ENCODE measurements at regions not wholly inside any gene's neighbourhood (a gene's known extent, or its start where the extent isn't known, plus 50 kb on each side); places are given as distances from the start of the nearest gene placed in this dataset.

DNA sequence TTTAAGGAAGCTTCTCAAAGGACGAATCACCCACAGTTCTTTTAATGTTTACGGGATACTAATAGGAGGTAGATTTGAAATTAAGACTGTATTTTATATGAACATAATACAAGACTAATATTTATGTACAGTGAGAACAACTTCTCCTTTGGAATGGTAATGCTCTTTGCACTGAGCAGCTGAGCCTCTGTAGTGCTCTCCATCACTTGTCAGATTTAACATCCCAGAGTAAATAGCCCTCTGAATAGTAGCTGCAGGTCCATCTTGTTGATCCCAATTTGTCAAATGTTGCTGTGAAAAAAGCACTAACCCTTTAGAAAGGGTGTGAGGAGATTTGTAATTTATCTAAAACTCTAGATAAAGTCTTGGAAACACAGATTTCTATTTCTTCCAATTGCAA is 351.4 kb upstream of the KCNMB2 start:
- H2BK20ac ChIP-seq (ENCODE audit: low read length): no peak overlapping the region
- H4K91ac ChIP-seq (replicated peaks; ENCODE audit: insufficient read length, low read length): no peak overlapping the region
- H3K14ac ChIP-seq (ENCODE audit: insufficient read length): no peak overlapping the region
- H4K20me1 ChIP-seq (replicated peaks in 1 of 2; ENCODE audit: control insufficient read depth in 1 of 2, insufficient read depth in 2 of 2, low read length in 2 of 2): no peaks in the 10 kb centered on the region
- H3K9me3 ChIP-seq (ENCODE audit: insufficient read depth in 2 of 2, low read depth in 1 of 2, low read length in 1 of 2): no peaks in the 10 kb centered on the region
- no peak for FAIRE-seq
- no peak overlapping the region for H3K27ac ChIP-seq (ENCODE audit: low read depth, low read length)
- no peak overlapping the region for H3K9ac ChIP-seq (replicated peaks in 1 of 4; ENCODE audit: extremely low read depth in 1 of 4, low read depth in 3 of 4, low read length in 3 of 4)
- H3K79me2 ChIP-seq (ENCODE audit: control insufficient read depth in 1 of 2, insufficient read depth in 2 of 2, low read length in 2 of 2): no peaks in the 10 kb centered on the region
- H2AFZ ChIP-seq (ENCODE audit: low read length): no peak overlapping the region
- no peak overlapping the region for H4K5ac ChIP-seq (ENCODE audit: insufficient read length, low read depth, low read length)
- H3K27me3 ChIP-seq (replicated peaks in 1 of 4; ENCODE audit: control insufficient read depth in 3 of 4, extremely low read depth in 1 of 4, insufficient read depth in 3 of 4, low read length in 3 of 4): no peaks in the 10 kb centered on the region
- DNase-seq (ENCODE audit: low read depth in 1 of 2, low spot score in 2 of 2): no peak
- H2BK15ac ChIP-seq (ENCODE audit: low read length): no peak overlapping the region
- H2BK5ac ChIP-seq (ENCODE audit: low read depth, low read length): no peak overlapping the region
- no peak overlapping the region for H2BK12ac ChIP-seq (ENCODE audit: low read depth, low read length)
- H3K4ac ChIP-seq (replicated peaks; ENCODE audit: insufficient read length, low read depth, low read length): no peak overlapping the region
- no peaks in the 10 kb centered on the region for H3K36me3 ChIP-seq (ENCODE audit: control insufficient read depth in 2 of 4, insufficient read depth in 4 of 4, low read length in 3 of 4)
- no peak overlapping the region for H3K18ac ChIP-seq (ENCODE audit: extremely low read depth, low read length)
- no peaks in the 10 kb centered on the region; the same call in 1 of the 2 replicates for H3K23me2 ChIP-seq (ENCODE audit: low read depth, low read length)
- WGBS, 2 experiments (ENCODE audit: extremely low coverage in 1 of 2, insufficient coverage in 1 of 2, insufficient read length in 1 of 2, insufficient replicate concordance in 2 of 2, low coverage in 1 of 2, low lambda C conversion rate in 2 of 2, missing lambda C conversion rate in 1 of 2): 92% methylated on average over 2 of the region's 2 CpGs; no CpG with 5 or more reads in 1 of the 2 experiments
- no peak overlapping the region for H2BK120ac ChIP-seq (replicated peaks; ENCODE audit: low read depth, low read length)
- H3K4me1 ChIP-seq (replicated peaks in 1 of 4; ENCODE audit: control insufficient read depth in 3 of 4, insufficient read depth in 4 of 4, low read length in 3 of 4): peaks cover 0 to 3% (median under 1%) of the 10 kb centered on the region in 4 experiments; a peak in 1 of 7 replicates
- no peak overlapping the region for H3K4me2 ChIP-seq (ENCODE audit: insufficient read depth in 1 of 2, low read depth in 2 of 2, low read length in 2 of 2)
- no peak overlapping the region for H3K56ac ChIP-seq (replicated peaks; ENCODE audit: insufficient read length, low read depth, low read length)
- H3K23ac ChIP-seq (ENCODE audit: insufficient read length): no peak overlapping the region
- no peak overlapping the region for H3K4me3 ChIP-seq (ENCODE audit: extremely low read depth in 1 of 4, insufficient read depth in 2 of 4, low read depth in 3 of 4, low read length in 4 of 4)
- POLR2A ChIA-PET (ENCODE audit: partially characterized antibody): no interaction called here
- CTCF ChIA-PET (ENCODE audit: partially characterized antibody): interaction anchor here (0.6 kb wide), 1 partner anchor 196 kb away, joined by 3 read pairs; no protein-coding TSS in a partner anchor
- no peak overlapping the region for H4K8ac ChIP-seq (ENCODE audit: extremely low read depth, insufficient read depth, low read length)
- H3K79me1 ChIP-seq (ENCODE audit: low read depth, low read length): no peaks in the 10 kb centered on the region
- H2AK5ac ChIP-seq (ENCODE audit: low read depth, low read length): no peak overlapping the region
- TF ChIP-seq SP4 (IDR thresholded peaks at IDR 0.05; ENCODE audit: low read length) (no peak), CTBP2 (IDR thresholded peaks at IDR 0.05; ENCODE audit: borderline replicate concordance, insufficient read depth, insufficient read length, low read length) (no peak), SP1 (IDR thresholded peaks at IDR 0.05; ENCODE audit: low read depth, low read length) (no peak), POU5F1 (IDR thresholded peaks at IDR 0.05; ENCODE audit: low read depth, low read length) (no peak), EP300 (IDR thresholded peaks at IDR 0.05; ENCODE audit: borderline replicate concordance in 1 of 2, low read depth in 2 of 2, low read length in 2 of 2) (no peak), EGR1 (IDR thresholded peaks at IDR 0.05; ENCODE audit: borderline replicate concordance, low read depth, low read length) (no peak), NANOG (IDR thresholded peaks at IDR 0.05; ENCODE audit: insufficient read depth, low read depth, low read length, poor library complexity, severe bottlenecking) (no peak), SIN3A (conservative IDR thresholded peaks at IDR 0.05 in 1 of 2, IDR thresholded peaks at IDR 0.05 in 1 of 2; ENCODE audit: low read depth in 1 of 2, low read length in 2 of 2) (no peak), BRCA1 (IDR thresholded peaks at IDR 0.05; ENCODE audit: low read depth, low read length) (no peak), SRF (IDR thresholded peaks at IDR 0.05; ENCODE audit: low read depth, low read length) (no peak), YY1 (IDR thresholded peaks at IDR 0.05; ENCODE audit: low read depth, low read length) (no peak)
- TF ChIP-seq, protein P1, sequence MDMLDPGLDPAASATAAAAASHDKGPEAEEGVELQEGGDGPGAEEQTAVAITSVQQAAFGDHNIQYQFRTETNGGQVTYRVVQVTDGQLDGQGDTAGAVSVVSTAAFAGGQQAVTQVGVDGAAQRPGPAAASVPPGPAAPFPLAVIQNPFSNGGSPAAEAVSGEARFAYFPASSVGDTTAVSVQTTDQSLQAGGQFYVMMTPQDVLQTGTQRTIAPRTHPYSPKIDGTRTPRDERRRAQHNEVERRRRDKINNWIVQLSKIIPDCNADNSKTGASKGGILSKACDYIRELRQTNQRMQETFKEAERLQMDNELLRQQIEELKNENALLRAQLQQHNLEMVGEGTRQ (IDR thresholded peaks at IDR 0.05; ENCODE audit: low read length): no peak
- TF ChIP-seq, protein P2, sequence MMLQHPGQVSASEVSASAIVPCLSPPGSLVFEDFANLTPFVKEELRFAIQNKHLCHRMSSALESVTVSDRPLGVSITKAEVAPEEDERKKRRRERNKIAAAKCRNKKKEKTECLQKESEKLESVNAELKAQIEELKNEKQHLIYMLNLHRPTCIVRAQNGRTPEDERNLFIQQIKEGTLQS (IDR thresholded peaks at IDR 0.05; ENCODE audit: insufficient read depth, low read depth, low read length): no peak
